Panc1 (cell line): ENCODE measurements at regions not wholly inside any gene's neighbourhood (a gene's known extent, or its start where the extent isn't known, plus 50 kb on each side); places are given as distances from the start of the nearest gene placed in this dataset.

ENCODE experiments used
- ATAC-seq: fragments of 200-7000 bp; cut with Tn5 transposase; 2 replicates; pipeline ENCODE4 v1.9.1; 2020; ENCODE audit warnings: mild to moderate bottlenecking, moderate library complexity
- BruUV-seq: library from RNA; stranded (reverse); fragments of 400-500 nt; replicated peaks from 2 replicates; lab custom pipeline; 2021; lab: Mats Ljungman, UMichigan
- CTCF ChIA-PET: fragments of 300-600 bp; sonication (Branson Sonifier 250); formaldehyde crosslinking; loops from one replicate; lab custom pipeline; 2022; ENCODE audit warnings: antibody characterized with exemption; lab: Charles Lee
- POLR2A ChIA-PET: fragments of 300-600 bp; sonication (Branson Sonifier 250); formaldehyde crosslinking; loops from one replicate; lab custom pipeline; 2022; ENCODE audit warnings: antibody characterized with exemption; lab: Charles Lee
- DNase-seq: peaks from one replicate; pipeline ENCODE4 v3.0.0-alpha.2; 2010; ENCODE audit warnings: low read depth, low spot score
- H3K27ac ChIP-seq: 2 replicates; pipeline ENCODE4 v1.5.1; 2011; ENCODE audit warnings: mild to moderate bottlenecking, low read length, inconsistent platforms
- H3K27me3 ChIP-seq: fragments of 200-500 bp; sonication (Bioruptor generic); 2 replicates; pipeline ENCODE4 v1.6.0; 2014; ENCODE audit warnings: low read length, inconsistent platforms; ENCODE audit not compliant: control insufficient read depth, insufficient read depth
- H3K36me3 ChIP-seq: fragments of 200-500 bp; sonication (Bioruptor generic); 2 replicates; pipeline ENCODE4 v1.5.1; 2014; ENCODE audit warnings: inconsistent platforms, mild to moderate bottlenecking, low read length, moderate library complexity; ENCODE audit not compliant: control insufficient read depth, insufficient read depth
- H3K4me1 ChIP-seq: 2 replicates; pipeline ENCODE4 v1.5.1; 2011; ENCODE audit warnings: inconsistent platforms, mild to moderate bottlenecking, low read length, moderate library complexity; ENCODE audit not compliant: control insufficient read depth, insufficient read depth
- H3K4me3 ChIP-seq, 2 experiments: 2 replicates each; pipeline ENCODE4 v1.5.1; 2011 to 2012; ENCODE audit warnings: low read depth in 2 of 2, low read length in 2 of 2, mild to moderate bottlenecking in 2 of 2, inconsistent platforms in 1 of 2, moderate library complexity in 1 of 2
- H3K9me3 ChIP-seq: fragments of 200-500 bp; sonication (Bioruptor generic); 2 replicates; pipeline ENCODE4 v1.5.1; 2014; ENCODE audit warnings: low read depth, mild to moderate bottlenecking, inconsistent platforms, low read length, moderate library complexity; ENCODE audit not compliant: control insufficient read depth, insufficient read depth
- POLR2AphosphoS5 ChIP-seq: IDR thresholded peaks from 2 replicates; pipeline ENCODE4 v1.6.1; 2012; ENCODE audit warnings: mild to moderate bottlenecking, low read depth, low read length, moderate library complexity
- SIN3A ChIP-seq: IDR thresholded peaks from 2 replicates; pipeline ENCODE4 v1.6.1; 2012; ENCODE audit warnings: low read depth, mild to moderate bottlenecking, low read length, moderate library complexity, borderline replicate concordance; ENCODE audit not compliant: insufficient read depth
- TCF7L2 ChIP-seq: IDR thresholded peaks from 2 replicates; pipeline ENCODE4 v1.6.1; 2011; ENCODE audit warnings: mild to moderate bottlenecking, low read depth, low read length, inconsistent platforms
- in situ Hi-C: cut with HindIII; loops from 2 replicates; pipeline ENCODE4 v1.10.0; 2016; ENCODE audit warnings: low sequenced_read_pairs, low pct_unique_long_range_greater_than_20kb
- intact Hi-C: fragments of 100-400 bp; cut with micrococcal nuclease; formaldehyde crosslinking; loops from one replicate; pipeline ENCODE4 v1.10.0; 2022; ENCODE audit not compliant: unreplicated experiment
- TF ChIP-seq, protein P1 (sequence below): fragments of 450-650 bp; IDR thresholded peaks from 2 replicates; pipeline ENCODE4 v1.5.1; 2017; ENCODE audit warnings: mild to moderate bottlenecking
- TF ChIP-seq, protein P2 (sequence below), 2 experiments: IDR thresholded peaks; 2 replicates each; pipeline ENCODE4 v1.6.1; 2011 to 2012; ENCODE audit warnings: low read depth in 2 of 2, control low read depth in 1 of 2, low read length in 1 of 2, mild to moderate bottlenecking in 1 of 2, moderate library complexity in 1 of 2; ENCODE audit not compliant: insufficient read depth in 1 of 2

DNA sequence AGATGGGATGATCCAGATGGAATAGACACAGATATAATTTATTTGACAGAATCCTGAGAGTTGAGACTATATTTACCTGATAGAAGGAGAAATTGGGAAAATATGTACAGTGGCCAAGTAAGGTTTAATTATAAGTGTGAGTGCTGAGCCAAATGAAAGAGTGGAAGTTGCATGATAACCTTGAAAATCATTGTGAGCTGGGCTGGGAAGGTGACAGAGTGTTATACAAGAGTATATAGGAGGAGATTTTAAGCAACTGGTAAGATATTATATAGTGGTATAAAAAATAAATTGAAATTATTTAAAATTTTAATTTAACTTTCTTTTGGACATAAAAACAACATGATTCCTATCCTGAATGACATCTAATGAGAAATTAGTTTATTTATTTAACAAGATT lies 340.8 kb downstream of the NUP35 start:
- no TSS peak for BruUV-seq
- ChIA-PET POLR2A (no interaction called here), CTCF (no interaction called here)
- DNase-seq (no peak), ATAC-seq (no peak)
- H3K4me1 ChIP-seq = no peaks in the 10 kb centered on the region
- no peaks in the 10 kb centered on the region for H3K36me3 ChIP-seq
- H3K9me3 ChIP-seq = no peaks in the 10 kb centered on the region
- no peak overlapping the region for H3K4me3 ChIP-seq
- intact Hi-C loops = no loop called here
- TF ChIP-seq, protein P1, sequence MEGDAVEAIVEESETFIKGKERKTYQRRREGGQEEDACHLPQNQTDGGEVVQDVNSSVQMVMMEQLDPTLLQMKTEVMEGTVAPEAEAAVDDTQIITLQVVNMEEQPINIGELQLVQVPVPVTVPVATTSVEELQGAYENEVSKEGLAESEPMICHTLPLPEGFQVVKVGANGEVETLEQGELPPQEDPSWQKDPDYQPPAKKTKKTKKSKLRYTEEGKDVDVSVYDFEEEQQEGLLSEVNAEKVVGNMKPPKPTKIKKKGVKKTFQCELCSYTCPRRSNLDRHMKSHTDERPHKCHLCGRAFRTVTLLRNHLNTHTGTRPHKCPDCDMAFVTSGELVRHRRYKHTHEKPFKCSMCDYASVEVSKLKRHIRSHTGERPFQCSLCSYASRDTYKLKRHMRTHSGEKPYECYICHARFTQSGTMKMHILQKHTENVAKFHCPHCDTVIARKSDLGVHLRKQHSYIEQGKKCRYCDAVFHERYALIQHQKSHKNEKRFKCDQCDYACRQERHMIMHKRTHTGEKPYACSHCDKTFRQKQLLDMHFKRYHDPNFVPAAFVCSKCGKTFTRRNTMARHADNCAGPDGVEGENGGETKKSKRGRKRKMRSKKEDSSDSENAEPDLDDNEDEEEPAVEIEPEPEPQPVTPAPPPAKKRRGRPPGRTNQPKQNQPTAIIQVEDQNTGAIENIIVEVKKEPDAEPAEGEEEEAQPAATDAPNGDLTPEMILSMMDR = no peak
- TF ChIP-seq POLR2AphosphoS5 (no peak), SIN3A (no peak), TCF7L2 (no peak)
- TF ChIP-seq, protein P2, sequence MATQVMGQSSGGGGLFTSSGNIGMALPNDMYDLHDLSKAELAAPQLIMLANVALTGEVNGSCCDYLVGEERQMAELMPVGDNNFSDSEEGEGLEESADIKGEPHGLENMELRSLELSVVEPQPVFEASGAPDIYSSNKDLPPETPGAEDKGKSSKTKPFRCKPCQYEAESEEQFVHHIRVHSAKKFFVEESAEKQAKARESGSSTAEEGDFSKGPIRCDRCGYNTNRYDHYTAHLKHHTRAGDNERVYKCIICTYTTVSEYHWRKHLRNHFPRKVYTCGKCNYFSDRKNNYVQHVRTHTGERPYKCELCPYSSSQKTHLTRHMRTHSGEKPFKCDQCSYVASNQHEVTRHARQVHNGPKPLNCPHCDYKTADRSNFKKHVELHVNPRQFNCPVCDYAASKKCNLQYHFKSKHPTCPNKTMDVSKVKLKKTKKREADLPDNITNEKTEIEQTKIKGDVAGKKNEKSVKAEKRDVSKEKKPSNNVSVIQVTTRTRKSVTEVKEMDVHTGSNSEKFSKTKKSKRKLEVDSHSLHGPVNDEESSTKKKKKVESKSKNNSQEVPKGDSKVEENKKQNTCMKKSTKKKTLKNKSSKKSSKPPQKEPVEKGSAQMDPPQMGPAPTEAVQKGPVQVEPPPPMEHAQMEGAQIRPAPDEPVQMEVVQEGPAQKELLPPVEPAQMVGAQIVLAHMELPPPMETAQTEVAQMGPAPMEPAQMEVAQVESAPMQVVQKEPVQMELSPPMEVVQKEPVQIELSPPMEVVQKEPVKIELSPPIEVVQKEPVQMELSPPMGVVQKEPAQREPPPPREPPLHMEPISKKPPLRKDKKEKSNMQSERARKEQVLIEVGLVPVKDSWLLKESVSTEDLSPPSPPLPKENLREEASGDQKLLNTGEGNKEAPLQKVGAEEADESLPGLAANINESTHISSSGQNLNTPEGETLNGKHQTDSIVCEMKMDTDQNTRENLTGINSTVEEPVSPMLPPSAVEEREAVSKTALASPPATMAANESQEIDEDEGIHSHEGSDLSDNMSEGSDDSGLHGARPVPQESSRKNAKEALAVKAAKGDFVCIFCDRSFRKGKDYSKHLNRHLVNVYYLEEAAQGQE (IDR thresholded peaks at IDR 0.05; ENCODE audit: insufficient read depth in 1 of 2, low read depth in 2 of 2, low read length in 1 of 2) = no peak
- in situ Hi-C loops = no loop called here
- H3K27ac ChIP-seq = no peak overlapping the region
- no peaks in the 10 kb centered on the region for H3K27me3 ChIP-seq

DNA sequence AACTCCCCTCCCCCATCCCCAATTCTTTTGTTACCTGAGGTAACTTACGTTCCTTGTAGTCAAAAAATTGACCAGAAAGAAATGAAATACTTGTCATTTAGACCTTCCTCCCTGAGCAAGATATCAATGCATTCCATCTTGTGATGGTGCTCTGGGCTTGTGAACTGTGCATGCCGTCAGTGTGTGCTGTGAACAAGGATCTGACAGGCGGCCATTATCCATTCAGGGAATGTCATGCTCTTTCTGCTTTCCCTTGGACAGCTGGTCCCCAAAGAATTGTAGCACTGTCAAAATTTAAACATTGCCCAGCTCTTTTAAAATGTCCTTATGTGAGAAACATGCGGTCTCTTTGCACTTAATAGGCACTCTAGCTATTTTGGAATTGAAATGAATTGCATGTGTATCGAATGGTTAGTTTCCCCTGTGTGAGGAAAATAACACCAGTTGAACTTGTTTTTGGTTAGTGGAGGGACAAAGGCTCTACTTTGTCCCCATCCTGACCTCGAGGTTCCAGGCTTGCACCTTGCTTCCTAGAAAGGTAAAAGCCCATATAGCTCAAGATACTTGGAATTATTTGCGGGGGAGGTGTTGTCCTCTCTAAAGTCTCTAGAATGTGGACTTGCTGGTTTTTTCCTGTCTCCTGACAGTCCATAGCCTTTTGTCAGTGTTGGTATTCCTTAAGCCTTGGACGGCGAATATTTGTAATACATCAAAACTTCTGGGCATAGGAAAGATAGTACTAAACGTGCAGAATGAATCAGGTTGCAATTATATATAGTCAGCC lies 350.9 kb downstream of the NUP35 start:
- H3K4me3 ChIP-seq = no peak overlapping the region
- DNase-seq = no peak
- no peaks in the 10 kb centered on the region for H3K4me1 ChIP-seq
- TF ChIP-seq, protein P2 (IDR thresholded peaks at IDR 0.05; ENCODE audit: insufficient read depth in 1 of 2, low read depth in 2 of 2, low read length in 1 of 2) = no peak
- no peak for TF ChIP-seq TCF7L2
- TF ChIP-seq SIN3A = no peak
- TF ChIP-seq, protein P1 = no peak
- no peak for TF ChIP-seq POLR2AphosphoS5
- no peak overlapping the region for H3K27ac ChIP-seq
- in situ Hi-C loops = no loop called here
- H3K9me3 ChIP-seq = no peaks in the 10 kb centered on the region
- CTCF ChIA-PET = no interaction called here
- ATAC-seq = no peak
- intact Hi-C loops = no loop called here
- POLR2A ChIA-PET = no interaction called here
- BruUV-seq = no TSS peak
- no peaks in the 10 kb centered on the region for H3K27me3 ChIP-seq
- no peaks in the 10 kb centered on the region for H3K36me3 ChIP-seq
